GM21526 (cell line): ENCODE measurements at regions not wholly inside any gene's neighbourhood (a gene's known extent, or its start where the extent isn't known, plus 50 kb on each side); places are given as distances from the start of the nearest gene placed in this dataset.

ENCODE experiments used
- ATAC-seq: cut with Tn5 transposase; IDR thresholded peaks from one replicate; pipeline ENCODE4 v1.9.1; 2021; ENCODE audit warnings: moderate library complexity; ENCODE audit not compliant: unreplicated experiment, low FRiP score

DNA sequence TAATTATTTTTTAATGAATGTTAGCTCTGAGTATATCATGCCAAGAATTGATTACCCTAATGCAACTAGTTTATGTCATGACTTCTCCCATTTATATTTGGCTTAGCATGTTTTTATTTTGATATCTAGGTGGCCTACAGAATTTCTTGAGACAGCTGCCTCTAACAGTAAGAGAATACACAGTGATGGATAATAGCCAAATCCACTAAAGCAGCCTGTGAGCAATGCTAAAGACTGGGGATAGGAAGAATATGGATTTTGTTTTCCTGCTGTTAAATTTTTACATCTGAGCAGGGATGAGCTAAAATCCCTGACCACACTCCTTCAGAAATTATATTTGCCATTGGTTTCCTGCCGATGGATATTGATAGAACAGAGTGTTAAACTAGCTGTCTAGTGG, 149.3 kb upstream of the TGFBR2 start:
- no peak for ATAC-seq

DNA sequence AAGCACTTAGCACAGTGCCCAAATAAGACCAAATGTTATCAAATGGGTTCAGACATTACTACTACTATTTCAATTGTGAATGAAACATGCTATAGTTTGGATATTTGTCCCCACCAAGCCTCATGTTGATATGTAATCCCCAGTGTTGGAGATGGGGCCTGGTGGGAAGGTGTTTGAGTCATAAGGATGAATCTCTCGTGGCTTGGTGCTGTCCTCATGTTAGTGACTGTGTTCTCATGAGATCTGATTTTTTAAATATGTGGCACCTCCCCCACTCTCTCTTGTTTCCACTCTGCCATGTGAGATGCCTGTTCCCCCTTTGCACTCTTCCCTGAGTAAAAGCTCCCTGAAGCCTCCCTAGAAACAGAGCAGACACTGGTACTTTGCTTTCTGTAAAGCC, 148.7 kb upstream of the TGFBR2 start:
- ATAC-seq = no peak

- ATAC-seq = no peak
These were observed 147.8 kb upstream of the TGFBR2 start for GRCh38 chr3:30458376-30459171.

DNA sequence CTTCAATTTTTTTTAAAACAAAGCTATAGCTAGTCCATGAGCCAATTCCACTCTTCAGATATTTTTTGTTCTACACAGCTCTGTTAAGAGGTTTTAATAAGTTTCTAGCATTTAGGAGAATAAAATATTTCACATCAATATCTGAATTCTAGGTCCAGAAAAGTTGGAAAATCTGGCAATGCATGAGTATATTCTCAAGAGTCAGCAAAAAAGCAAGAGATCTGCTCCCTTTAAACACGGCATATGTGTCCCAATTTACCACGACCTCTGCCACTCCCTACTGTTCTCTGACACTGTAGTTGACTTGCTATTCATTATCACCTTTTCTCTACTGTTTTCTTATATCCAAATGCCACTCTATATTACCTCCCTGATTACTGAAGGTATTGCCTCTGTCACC, 145.1 kb upstream of the TGFBR2 start:
- no peak for ATAC-seq

DNA sequence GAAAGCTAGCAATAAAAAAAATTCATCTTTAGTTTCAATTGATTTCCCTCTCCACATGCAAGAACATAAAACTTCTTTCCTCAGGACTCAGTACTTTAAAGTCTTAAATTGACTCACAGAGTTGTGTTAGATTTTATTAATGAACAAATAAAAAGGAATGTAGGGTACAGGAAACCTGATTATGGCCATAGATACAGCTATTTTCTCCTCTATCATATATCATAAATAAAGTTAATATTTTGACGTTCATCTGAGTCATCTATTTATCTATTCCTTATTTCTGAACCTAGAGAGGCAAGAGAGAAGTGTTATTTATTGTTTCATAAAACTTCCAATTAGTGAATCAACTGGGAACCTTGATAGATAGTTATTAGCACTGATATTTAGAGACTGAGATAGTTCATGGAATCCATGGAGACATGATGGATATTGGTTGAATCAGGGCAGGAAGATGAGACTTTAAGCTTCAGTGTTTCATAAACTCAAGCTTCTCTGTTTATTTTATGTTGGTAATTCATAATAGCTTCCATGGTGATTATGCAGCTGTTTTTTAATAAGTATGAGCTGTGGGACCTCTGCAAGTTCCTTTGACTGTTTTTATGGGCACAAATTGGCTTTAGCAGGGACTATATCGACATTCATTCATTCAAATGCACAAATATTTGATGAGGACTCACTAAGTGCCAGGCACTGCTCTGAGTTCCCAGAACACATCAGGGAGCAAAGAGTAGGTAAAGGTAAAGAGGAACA, 143.5 kb upstream of the TGFBR2 start:
- no peak for ATAC-seq

DNA sequence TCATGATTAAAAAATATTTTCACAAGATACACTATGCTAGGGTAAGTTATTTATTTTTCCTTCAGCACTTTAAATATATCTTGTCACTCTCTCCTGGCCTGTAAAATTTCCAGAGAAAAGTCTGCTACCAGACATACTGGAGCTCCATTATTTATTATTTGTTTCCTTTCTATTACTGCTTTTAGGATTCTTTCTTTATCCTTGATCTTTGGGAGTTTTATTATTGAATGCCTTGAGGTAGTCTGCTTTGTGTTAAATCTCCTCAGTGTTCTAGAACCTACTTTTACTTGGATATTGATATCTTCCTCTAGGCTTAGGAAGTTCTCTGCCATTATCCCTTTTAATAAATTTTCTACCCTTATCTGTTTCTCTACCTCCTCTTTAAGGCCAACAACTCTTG, 142.0 kb upstream of the TGFBR2 start:
- ATAC-seq = no peak

- no peak for ATAC-seq
These were observed 140.9 kb upstream of the TGFBR2 start for GRCh38 chr3:30465454-30465853.

DNA sequence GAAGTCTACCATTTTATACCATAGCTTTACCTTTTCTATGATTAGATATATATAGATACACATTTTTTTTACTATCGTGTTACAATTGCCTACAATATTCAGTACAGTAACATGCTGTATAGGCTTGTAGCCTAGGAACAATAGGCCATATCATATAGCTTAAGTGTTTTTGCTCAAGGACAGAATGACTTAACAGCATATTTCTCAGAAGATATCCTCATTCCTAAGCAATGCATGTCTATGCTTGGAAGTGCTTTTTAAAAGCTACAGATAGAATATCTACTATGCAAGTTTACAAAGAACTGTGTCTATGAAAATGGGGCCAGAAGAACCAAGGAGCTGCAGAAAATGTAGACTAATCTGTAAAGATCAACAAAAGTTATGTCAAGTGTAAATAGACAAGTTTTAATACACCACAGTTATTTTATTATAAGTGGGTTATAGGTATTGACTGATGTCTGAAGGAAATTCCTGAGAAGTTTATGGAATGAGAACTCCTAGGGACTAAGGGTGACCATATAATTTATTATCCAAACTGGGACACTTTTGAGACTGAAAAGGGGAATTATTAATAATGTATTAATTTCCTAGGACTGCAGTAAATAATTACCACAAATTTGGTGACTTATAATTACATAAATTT, 138.7 kb upstream of the TGFBR2 start:
- ATAC-seq = no peak

DNA sequence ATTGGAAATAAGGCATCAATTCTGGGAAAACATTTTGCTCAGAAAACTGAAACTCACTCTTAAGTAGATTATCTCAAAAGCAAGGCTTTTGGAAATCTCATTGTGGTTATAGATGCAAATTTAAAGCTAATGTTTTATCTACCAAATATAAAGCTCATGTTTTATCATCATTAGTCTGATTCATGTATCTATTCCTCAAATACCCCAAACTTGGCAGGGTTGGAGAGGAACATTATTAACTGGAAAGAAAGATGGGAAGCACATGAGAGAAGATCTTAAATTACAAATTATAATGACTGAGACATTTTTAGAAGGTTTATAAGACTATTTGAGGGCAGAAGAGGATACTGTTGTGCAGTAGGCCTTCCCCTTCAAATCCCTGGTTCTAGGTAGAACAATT, 137.3 kb upstream of the TGFBR2 start:
- ATAC-seq = no peak

- ATAC-seq = no peak
These were observed 135.9 kb upstream of the TGFBR2 start for GRCh38 chr3:30470496-30470895.

DNA sequence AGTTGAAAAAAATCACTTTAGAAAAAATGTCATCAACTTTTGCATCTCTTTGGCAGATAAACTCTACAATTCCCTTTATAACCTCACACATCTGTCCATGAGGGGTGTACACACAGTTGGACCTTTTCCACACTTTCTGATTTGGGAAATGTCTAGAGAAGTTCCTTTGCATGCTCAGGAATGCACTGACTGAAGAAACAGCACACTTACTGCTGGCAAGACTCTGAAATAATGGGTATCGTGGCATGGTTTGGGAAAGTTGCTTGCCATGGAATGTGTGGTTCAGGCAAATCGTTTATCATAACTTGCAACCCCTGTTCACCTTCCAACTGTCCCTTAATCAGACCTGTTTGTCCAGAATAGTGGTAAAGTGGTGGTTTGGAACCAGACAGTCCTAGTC, 135.3 kb upstream of the TGFBR2 start:
- no peak for ATAC-seq

DNA sequence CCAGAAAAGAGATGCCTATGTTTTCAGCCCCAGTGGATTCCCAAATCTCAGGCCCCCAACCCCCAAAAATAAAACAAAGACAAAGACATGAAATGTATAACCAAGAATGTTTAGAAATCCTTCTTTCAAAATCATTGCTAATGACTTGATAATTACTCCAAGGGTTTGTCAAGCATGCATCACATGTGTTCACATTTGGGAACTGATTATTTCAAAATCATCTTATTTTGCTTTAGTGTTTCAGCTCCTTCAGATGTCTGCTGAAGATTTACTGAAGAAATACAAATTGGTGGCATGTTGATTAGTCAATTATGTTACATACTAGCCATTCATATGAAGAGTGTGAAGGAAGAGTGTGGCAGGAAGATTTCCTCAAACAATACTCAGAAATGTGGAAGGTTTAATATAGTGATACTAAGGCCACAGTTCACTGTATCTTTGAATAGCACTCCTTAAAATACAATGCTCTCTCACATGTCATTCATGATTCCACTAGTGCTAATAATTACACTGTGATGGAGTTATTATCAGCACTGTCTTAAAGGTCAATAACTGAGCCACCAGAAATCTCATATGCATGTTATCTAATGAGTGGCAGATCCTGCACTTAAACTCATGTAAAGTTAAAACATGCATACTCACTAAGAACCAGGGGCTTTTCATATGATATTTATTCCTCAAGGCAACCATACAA, 134.5 kb upstream of the TGFBR2 start:
- ATAC-seq = no peak

- no peak for ATAC-seq
These were observed 132.9 kb upstream of the TGFBR2 start for GRCh38 chr3:30473374-30474051.

GRCh38 chr3:30474371-30474770, 132.0 kb upstream of the TGFBR2 start:
- ATAC-seq = no peak

- peak; percentile 85 for ATAC-seq
These were observed 131.2 kb upstream of the TGFBR2 start for GRCh38 chr3:30475038-30475808.

GRCh38 chr3:30475809-30476178, 130.6 kb upstream of the TGFBR2 start:
- ATAC-seq = no peak

DNA sequence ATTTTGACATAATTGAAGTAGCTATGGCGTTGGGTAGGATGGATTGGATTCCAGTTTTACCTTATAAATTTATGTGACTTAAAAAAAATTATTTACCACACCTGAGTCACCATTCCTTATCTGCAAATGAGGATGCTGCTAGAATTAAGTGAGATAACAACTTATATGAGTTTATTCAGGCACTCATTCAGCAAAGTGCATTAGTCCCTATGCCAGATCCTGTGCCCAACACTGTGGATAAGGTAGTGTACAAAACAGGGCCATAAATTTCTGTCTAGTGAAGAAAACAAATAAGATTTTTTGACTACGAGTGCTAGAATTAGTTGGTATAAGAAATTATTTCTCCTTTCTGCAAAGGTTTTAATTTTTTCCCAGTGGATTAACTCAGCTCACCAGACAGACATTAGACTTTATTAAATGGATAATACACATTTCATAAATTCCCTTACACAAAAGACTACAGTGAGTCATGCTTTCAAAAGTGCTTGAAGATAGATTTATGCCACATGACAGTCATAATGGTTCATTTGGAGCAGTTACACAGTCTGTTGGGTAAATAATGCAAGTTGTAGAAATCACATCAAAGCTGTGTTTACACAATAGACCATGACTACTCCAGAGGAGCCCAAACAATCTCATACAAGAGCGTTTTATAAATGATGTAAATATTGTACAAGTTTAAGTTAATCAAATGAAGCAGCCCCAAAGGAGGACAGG, 129.9 kb upstream of the TGFBR2 start:
- ATAC-seq = no peak

- ATAC-seq = no peak
These were observed 129.1 kb upstream of the TGFBR2 start for GRCh38 chr3:30477149-30477921.
